Esophagus muscularis mucosa (tissue), 3 donors: ENCODE measurements at regions not wholly inside any gene's neighbourhood (a gene's known extent, or its start where the extent isn't known, plus 50 kb on each side); places are given as distances from the start of the nearest gene placed in this dataset.

ENCODE experiments used
- CTCF ChIP-seq, 3 experiments: fragments of 200-600 bp in 2 of 3; fragments of 450-650 bp in 1 of 3; sonication (generic) in 2 of 3; IDR thresholded peaks; one replicate each; pipeline ENCODE4 v1.5.1; 2017 to 2019; ENCODE audit warnings: antibody characterized with exemption in 3 of 3, mild to moderate bottlenecking in 2 of 3, moderate library complexity in 1 of 3
- POLR2AphosphoS5 ChIP-seq, 2 donors: sonication (generic); formaldehyde crosslinking; IDR thresholded peaks; one replicate each; pipeline ENCODE4 v1.6.1; 2017; ENCODE audit warnings: antibody characterized with exemption in 2 of 2

GRCh38 chr9:103819936-103820335 is 274.2 kb upstream of the SMC2 start:
- TF ChIP-seq CTCF (IDR thresholded peaks at IDR 0.05) (no peak), POLR2AphosphoS5 (IDR thresholded peaks at IDR 0.05) (no peak)
